GM21723 (cell line): ENCODE measurements at regions not wholly inside any gene's neighbourhood (a gene's known extent, or its start where the extent isn't known, plus 50 kb on each side); places are given as distances from the start of the nearest gene placed in this dataset.

ENCODE experiments used
- ATAC-seq: cut with Tn5 transposase; IDR thresholded peaks from one replicate; pipeline ENCODE4 v1.9.1; 2021; ENCODE audit warnings: mild to moderate bottlenecking, moderate library complexity; ENCODE audit not compliant: unreplicated experiment

- ATAC-seq = no peak
These were observed 51.2 kb upstream of the NFASC start for GRCh38 chr1:204819495-204819894.
